Bronchial epithelial cell (primary cell): ENCODE measurements at regions not wholly inside any gene's neighbourhood (a gene's known extent, or its start where the extent isn't known, plus 50 kb on each side); places are given as distances from the start of the nearest gene placed in this dataset.

Experiments
- DNase-seq: peaks from one replicate; pipeline ENCODE4 v3.0.0-alpha.2; 2010; ENCODE audit warnings: low read depth
- FAIRE-seq: peaks from 2 replicates; lab custom pipeline; 2011; peaks lifted over from hg19 to GRCh38; lab: Jason Lieb, UNC
- H3K27me3 ChIP-seq: 2 replicates; pipeline ENCODE4 v1.5.1; 2011; ENCODE audit warnings: low read length; ENCODE audit not compliant: control insufficient read depth, insufficient read depth
- H3K36me3 ChIP-seq: 2 replicates; pipeline ENCODE4 v1.5.1; 2011; ENCODE audit warnings: low read length; ENCODE audit not compliant: control insufficient read depth, insufficient read depth
- H3K4me3 ChIP-seq: 2 replicates; pipeline ENCODE4 v1.5.1; 2011; ENCODE audit warnings: mild to moderate bottlenecking, low read depth, low read length, control low read depth
- TF ChIP-seq, protein P1 (sequence below): IDR thresholded peaks from 2 replicates; pipeline ENCODE4 v1.5.1; 2011; ENCODE audit warnings: mild to moderate bottlenecking, moderate library complexity, low read length, control low read depth, inconsistent platforms; ENCODE audit not compliant: insufficient read depth, severe bottlenecking

DNA sequence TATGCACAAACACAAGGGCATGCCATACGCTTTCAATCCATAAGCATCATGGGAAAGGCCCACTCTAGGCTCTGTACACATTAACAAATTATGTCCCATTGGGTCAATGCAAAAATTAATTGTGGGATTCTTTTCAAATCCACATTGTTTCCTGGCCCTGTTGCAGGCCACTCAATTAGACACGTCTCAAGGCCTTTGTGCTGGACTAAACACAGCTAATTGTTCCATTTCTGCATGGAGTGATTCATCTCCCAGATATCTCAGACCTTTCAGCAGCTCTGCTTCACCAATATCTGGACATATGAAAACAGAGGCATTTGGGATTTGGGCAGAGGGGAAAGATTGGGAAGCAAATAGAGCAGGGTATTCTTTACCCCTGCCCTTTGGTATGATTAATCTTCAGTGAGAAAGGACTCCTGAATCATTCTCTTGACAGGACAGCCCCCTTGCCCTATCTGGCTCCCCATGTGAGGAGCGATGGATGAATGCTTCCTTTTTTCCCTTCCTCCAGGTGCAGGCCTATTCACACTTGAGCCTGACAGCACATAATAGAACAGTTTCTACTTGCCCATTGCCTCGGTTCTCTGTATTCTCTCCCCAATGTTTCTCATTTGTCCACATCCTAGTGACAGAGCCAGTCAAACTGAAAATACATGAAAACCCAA is 547.6 kb downstream of the HAO1 start:
- Histone ChIP-seq H3K27me3 (no peaks in the 10 kb centered on the region), H3K4me3 (no peak overlapping the region), H3K36me3 (no peaks in the 10 kb centered on the region)
- DNase-seq (peak; percentile 29), FAIRE-seq (no peak)
- TF ChIP-seq, protein P1, sequence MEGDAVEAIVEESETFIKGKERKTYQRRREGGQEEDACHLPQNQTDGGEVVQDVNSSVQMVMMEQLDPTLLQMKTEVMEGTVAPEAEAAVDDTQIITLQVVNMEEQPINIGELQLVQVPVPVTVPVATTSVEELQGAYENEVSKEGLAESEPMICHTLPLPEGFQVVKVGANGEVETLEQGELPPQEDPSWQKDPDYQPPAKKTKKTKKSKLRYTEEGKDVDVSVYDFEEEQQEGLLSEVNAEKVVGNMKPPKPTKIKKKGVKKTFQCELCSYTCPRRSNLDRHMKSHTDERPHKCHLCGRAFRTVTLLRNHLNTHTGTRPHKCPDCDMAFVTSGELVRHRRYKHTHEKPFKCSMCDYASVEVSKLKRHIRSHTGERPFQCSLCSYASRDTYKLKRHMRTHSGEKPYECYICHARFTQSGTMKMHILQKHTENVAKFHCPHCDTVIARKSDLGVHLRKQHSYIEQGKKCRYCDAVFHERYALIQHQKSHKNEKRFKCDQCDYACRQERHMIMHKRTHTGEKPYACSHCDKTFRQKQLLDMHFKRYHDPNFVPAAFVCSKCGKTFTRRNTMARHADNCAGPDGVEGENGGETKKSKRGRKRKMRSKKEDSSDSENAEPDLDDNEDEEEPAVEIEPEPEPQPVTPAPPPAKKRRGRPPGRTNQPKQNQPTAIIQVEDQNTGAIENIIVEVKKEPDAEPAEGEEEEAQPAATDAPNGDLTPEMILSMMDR: no peak

DNA sequence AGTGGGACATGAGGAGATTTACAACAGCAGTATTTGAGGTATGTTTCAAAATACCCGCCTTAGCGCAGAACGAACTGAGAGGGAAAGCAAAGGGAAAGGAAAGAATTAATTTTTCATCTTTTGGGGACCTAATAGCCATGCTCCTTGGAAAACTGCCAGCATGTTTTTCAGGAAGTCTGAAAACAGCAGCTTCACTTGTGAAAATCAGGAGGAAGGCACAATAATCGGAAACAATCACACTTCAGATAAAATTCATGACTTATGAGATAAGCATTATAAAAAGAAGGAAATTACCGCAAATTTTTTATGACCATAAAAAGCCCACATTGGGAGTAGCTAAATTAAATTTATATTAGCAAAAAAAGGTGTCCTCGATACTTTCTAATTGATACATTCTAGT is 541.1 kb downstream of the HAO1 start:
- FAIRE-seq (no peak), DNase-seq (no peak)
- no peaks in the 10 kb centered on the region for H3K27me3 ChIP-seq
- TF ChIP-seq, protein P1: no peak
- H3K36me3 ChIP-seq: no peaks in the 10 kb centered on the region
- H3K4me3 ChIP-seq: no peak overlapping the region

DNA sequence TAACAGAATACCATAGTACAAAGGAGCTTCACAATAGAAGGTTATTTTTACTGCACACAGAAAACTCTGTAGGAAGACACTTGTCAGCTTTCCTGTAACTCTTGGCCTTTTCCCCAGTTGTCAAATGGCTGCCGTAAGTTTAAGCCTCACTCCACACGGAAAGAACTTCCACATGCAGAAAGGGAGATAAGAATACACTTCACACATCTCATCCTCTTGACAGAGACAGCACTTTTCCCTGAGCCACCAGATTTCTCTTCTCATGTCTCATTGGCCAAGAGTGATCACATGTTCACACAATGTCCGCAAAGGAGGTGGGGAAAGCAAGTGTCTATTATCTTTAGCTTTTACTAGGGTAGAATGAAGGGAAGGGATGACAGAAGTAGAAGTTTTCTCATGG is 540.7 kb downstream of the HAO1 start:
- H3K36me3 ChIP-seq: no peaks in the 10 kb centered on the region
- no peak for FAIRE-seq

DNA sequence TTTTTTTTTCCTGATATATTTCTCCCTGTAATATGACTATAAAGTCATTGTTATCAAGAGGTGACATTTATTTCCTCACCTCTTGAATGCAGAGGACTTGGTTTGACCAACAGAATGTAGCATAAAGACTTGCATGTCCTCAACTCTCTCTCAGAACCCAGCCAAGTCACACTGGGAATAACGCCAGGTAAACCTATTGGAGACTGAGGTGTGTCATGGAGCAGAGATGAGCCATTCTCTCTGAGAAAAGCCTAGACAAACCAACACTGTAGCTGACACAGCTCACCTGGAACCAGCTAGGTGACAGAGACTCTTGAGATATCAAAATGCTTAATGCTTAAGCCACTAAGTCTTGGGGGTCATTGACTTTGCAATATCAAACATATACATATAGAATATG is 533.6 kb downstream of the HAO1 start:
- H3K4me3 ChIP-seq: no peak overlapping the region
- no peaks in the 10 kb centered on the region for H3K27me3 ChIP-seq
- TF ChIP-seq, protein P1: no peak
- H3K36me3 ChIP-seq: no peaks in the 10 kb centered on the region
- DNase-seq: peak; percentile 50
- FAIRE-seq: no peak

More for the DNA sequence above, 540.7 kb downstream of the HAO1 start:
- TF ChIP-seq, protein P1: no peak
- no peak overlapping the region for H3K4me3 ChIP-seq
- DNase-seq: no peak
- no peaks in the 10 kb centered on the region for H3K27me3 ChIP-seq

DNA sequence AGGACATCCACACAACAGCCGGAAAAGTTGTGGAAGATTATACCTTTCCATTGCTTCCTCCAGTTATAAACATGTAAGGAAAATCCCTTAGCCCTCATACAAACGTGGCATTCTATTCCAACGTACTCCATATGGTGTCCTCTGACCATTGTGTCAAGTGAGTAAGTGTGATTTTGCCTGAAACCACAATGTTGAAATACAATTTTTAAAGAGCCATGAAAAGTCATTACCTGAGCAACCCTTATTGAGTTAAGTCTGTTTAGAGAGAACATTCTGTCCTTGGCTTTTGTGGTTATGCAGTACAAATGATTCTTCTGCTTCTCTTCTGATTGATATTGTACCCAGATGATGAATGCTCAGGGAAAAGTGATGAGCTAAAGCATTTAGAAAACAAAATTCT is 530.1 kb downstream of the HAO1 start:
- TF ChIP-seq, protein P1: no peak
- Histone ChIP-seq H3K27me3 (no peaks in the 10 kb centered on the region), H3K36me3 (no peaks in the 10 kb centered on the region), H3K4me3 (no peak overlapping the region)
- DNase-seq (peak; percentile 7), FAIRE-seq (no peak)

DNA sequence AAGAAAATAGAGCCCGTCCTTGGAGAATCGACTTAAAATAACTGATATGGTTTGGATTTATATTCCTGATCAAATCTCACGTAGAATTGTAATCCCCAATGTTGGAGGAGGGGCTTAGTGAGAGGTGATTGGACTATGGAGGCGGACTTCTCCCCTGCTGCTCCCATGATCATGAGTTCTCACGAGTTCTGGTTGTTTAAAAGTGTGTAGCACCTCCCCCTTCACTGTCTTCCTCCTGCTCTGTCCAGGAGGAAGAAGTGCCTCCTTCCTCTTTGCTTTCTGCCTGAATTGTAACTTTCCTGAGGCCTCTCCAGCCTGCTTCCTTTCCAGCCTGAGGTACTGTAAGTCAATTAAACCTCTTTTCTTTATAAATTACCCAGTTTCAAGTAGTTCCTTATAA is 529.2 kb downstream of the HAO1 start:
- no peaks in the 10 kb centered on the region for H3K36me3 ChIP-seq
- DNase-seq (no peak), FAIRE-seq (no peak)
- TF ChIP-seq, protein P1: no peak
- no peaks in the 10 kb centered on the region for H3K27me3 ChIP-seq
- no peak overlapping the region for H3K4me3 ChIP-seq
